ENCODE measurements at regions not wholly inside any gene's neighbourhood (a gene's known extent, or its start where the extent isn't known, plus 50 kb on each side); places are given as distances from the start of the nearest gene placed in this dataset.

DNA sequence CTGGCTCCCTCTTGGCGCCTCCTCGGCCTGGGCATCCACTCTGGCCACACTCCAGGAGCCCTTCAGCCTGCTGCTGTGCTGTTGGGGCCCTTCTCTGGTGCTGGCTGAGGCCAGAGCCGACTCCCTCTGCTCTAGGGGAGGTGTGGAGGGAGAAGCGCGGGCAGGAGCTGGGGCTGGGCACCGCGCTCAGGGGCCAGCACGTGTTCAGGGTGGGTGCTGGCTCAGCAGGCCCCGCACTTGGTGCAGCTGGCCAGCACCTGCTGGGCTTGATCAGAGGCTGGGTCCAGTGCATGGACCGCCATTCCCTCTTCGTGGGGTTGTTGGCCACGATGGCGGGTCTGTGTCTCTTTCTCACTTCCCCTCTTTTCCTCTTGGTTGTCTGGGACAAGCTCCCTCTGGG is 2381.0 kb downstream of the LRRC4C start:
- intact Hi-C loops (cut with DNase I), result no loop called here
- DNase-seq, result no peak

GRCh38 chr11:39037611-39038010 is 2421.8 kb downstream of the LRRC4C start:
- no peaks in the 10 kb centered on the region for H3K9me3 ChIP-seq
- intact Hi-C loops (cut with DNase I), result no loop called here
- ATAC-seq, result no peak

More for the DNA sequence above, 2381.0 kb downstream of the LRRC4C start:
- peak in 1 of 2 donors; percentile 23 for ATAC-seq
- no peaks in the 10 kb centered on the region for H3K9me3 ChIP-seq
- H3K27me3 ChIP-seq (ENCODE audit: low read depth), result no peaks in the 10 kb centered on the region
- H3K4me3 ChIP-seq, result no peak overlapping the region
- no peak for TF ChIP-seq CTCF (IDR thresholded peaks at IDR 0.05)
- no peak overlapping the region for H3K27ac ChIP-seq
- H3K36me3 ChIP-seq, result no peaks in the 10 kb centered on the region
- H3K4me1 ChIP-seq, result no peaks in the 10 kb centered on the region

DNA sequence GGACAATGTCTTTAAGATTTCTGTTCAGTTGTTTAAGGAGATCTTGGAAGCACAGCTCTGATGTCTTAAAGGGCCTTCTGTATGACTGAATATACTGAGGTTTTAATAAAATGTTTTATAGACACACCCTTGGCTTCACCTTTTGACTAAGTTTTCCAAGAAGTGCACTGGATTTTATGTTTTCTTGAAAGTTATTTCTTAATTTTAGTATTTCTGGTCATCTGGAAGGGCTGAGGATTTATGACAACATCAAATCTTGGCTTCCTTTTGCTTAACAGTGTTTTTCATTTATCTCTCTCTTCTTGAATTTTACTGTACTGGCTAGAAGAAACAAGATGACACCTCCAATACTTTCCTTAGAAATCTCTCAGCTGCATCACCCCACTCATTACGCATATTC is 2423.4 kb downstream of the LRRC4C start:
- H3K9me3 ChIP-seq, result no peaks in the 10 kb centered on the region
- ATAC-seq (no peak), DNase-seq (no peak)
- no peak for TF ChIP-seq CTCF (IDR thresholded peaks at IDR 0.05)
- intact Hi-C loops (cut with DNase I), result no loop called here
- no peak overlapping the region for H3K4me3 ChIP-seq
- H3K4me1 ChIP-seq, result no peaks in the 10 kb centered on the region
- no peaks in the 10 kb centered on the region for H3K36me3 ChIP-seq
- H3K27ac ChIP-seq, result no peak overlapping the region
- no peaks in the 10 kb centered on the region for H3K27me3 ChIP-seq (ENCODE audit: low read depth)

More at GRCh38 chr11:39037611-39038010, 2421.8 kb downstream of the LRRC4C start:
- DNase-seq, result no peak
- Histone ChIP-seq H3K4me1 (no peaks in the 10 kb centered on the region), H3K27ac (no peak overlapping the region), H3K36me3 (no peaks in the 10 kb centered on the region), H3K4me3 (no peak overlapping the region), H3K27me3 (ENCODE audit: low read depth) (no peaks in the 10 kb centered on the region)
- no peak for TF ChIP-seq CTCF (IDR thresholded peaks at IDR 0.05)

DNA sequence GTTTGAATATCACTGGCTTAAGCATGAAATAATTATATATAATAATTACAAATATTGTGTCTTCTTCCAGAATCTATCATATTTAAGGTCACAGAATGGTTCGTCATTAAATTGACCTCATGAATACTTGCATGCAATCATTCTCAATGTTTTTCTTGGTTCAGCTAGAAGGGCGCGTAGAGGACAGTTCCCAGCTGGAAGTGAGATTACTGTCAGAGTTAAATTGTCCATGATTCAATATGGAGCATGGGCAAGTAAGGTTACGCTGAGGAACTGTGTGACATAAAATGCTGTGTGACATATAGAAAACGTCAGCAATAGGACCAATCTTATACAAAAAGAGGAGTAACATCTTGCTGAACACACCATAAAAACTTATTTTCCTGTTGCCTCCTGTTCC is 2423.5 kb upstream of the RAG2 start:
- Histone ChIP-seq H3K4me3 (no peak overlapping the region), H3K36me3 (no peaks in the 10 kb centered on the region), H3K4me1 (no peaks in the 10 kb centered on the region), H3K9me3 (no peaks in the 10 kb centered on the region), H3K27ac (no peak overlapping the region), H3K27me3 (ENCODE audit: low read depth) (no peaks in the 10 kb centered on the region)
- intact Hi-C loops (cut with DNase I), result no loop called here
- ATAC-seq, result no peak
- no peak for DNase-seq
- TF ChIP-seq CTCF (IDR thresholded peaks at IDR 0.05), result no peak

DNA sequence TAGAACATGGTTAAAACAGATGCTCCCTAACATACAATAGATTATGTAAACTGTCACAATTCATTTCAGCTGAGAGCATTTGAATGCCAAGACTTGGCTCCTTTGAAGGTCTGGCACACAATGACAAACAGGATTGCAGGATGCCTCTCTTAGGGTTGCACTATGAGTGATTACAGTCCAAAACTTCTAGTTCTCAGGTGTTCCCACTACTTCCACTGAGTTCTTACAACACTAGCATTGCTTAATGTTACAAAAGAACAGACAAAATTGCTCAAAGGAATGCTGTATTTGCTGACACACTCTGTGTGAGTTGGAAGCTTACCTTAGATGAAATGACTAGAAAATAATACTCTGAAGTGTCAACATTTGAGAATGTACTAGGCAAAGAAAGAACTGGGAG is 2413.8 kb upstream of the RAG2 start:
- no peak for ATAC-seq
- H3K9me3 ChIP-seq, result no peaks in the 10 kb centered on the region
- H3K4me1 ChIP-seq, result no peaks in the 10 kb centered on the region
- no peaks in the 10 kb centered on the region for H3K36me3 ChIP-seq
- intact Hi-C loops (cut with DNase I), result no loop called here
- no peak overlapping the region for H3K27ac ChIP-seq
- no peak overlapping the region for H3K4me3 ChIP-seq
- TF ChIP-seq CTCF (IDR thresholded peaks at IDR 0.05), result no peak
- no peaks in the 10 kb centered on the region for H3K27me3 ChIP-seq (ENCODE audit: low read depth)
- no peak for DNase-seq

- H3K27ac ChIP-seq, result no peak overlapping the region
Observed at GRCh38 chr11:38990841-38991240, 2392.8 kb upstream of the RAG2 start.

More at GRCh38 chr11:38990841-38991240, 2392.8 kb upstream of the RAG2 start:
- Histone ChIP-seq H3K4me3 (no peak overlapping the region), H3K36me3 (no peaks in the 10 kb centered on the region), H3K27me3 (ENCODE audit: low read depth) (no peaks in the 10 kb centered on the region), H3K9me3 (no peaks in the 10 kb centered on the region), H3K4me1 (no peaks in the 10 kb centered on the region)
- no peak for ATAC-seq
- TF ChIP-seq CTCF (IDR thresholded peaks at IDR 0.05), result no peak
- intact Hi-C loops (cut with DNase I), result no loop called here
- no peak for DNase-seq
